HG03342 (cell line): ENCODE measurements at regions not wholly inside any gene's neighbourhood (a gene's known extent, or its start where the extent isn't known, plus 50 kb on each side); places are given as distances from the start of the nearest gene placed in this dataset.
"Not testable (repeated sequence)": the region's sequence is repeated elsewhere in the genome, so short reads cannot be mapped to it uniquely, and the experiment has no call there.

Source experiments
- ATAC-seq: cut with Tn5 transposase; IDR thresholded peaks from one replicate; pipeline ENCODE4 v1.9.1; 2021; ENCODE audit warnings: mild to moderate bottlenecking, moderate library complexity; ENCODE audit not compliant: unreplicated experiment

- ATAC-seq = no peak
Observed at GRCh38 chr17:73914536-73915274, 270.5 kb upstream of the SDK2 start.

GRCh38 chr17:73919033-73919432, 274.8 kb upstream of the SDK2 start:
- not testable (repeated sequence) for ATAC-seq

GRCh38 chr17:73921306-73921705, 277.1 kb upstream of the SDK2 start:
- no peak for ATAC-seq

- ATAC-seq = no peak
Observed at GRCh38 chr17:73924114-73924908, 279.2 kb upstream of the RPL38 start.

GRCh38 chr17:73924909-73925186, 278.6 kb upstream of the RPL38 start:
- no peak for ATAC-seq

- ATAC-seq = no peak
Observed at GRCh38 chr17:73929860-73930430, 273.5 kb upstream of the RPL38 start.

GRCh38 chr17:73932216-73932749, 271.2 kb upstream of the RPL38 start:
- ATAC-seq = no peak

- ATAC-seq = no peak
Observed at GRCh38 chr17:73933164-73933766, 270.2 kb upstream of the RPL38 start.

GRCh38 chr17:73933871-73934270, 269.6 kb upstream of the RPL38 start:
- no peak for ATAC-seq

- ATAC-seq = no peak
Observed at GRCh38 chr17:73934696-73935095, 268.8 kb upstream of the RPL38 start.

GRCh38 chr17:73936908-73937627, 266.4 kb upstream of the RPL38 start:
- no peak for ATAC-seq

GRCh38 chr17:73938706-73939105, 264.8 kb upstream of the RPL38 start:
- ATAC-seq = no peak

- ATAC-seq = no peak
Observed at GRCh38 chr17:73939806-73940205, 263.7 kb upstream of the RPL38 start.

GRCh38 chr17:73940511-73940910, 263.0 kb upstream of the RPL38 start:
- no peak for ATAC-seq

- ATAC-seq = no peak
Observed at GRCh38 chr17:73941919-73942530, 261.5 kb upstream of the RPL38 start.

GRCh38 chr17:73942703-73943415, 260.6 kb upstream of the RPL38 start:
- ATAC-seq = no peak

GRCh38 chr17:73943416-73944110, 259.9 kb upstream of the RPL38 start:
- ATAC-seq = no peak

GRCh38 chr17:73944366-73944765, 259.1 kb upstream of the RPL38 start:
- no peak for ATAC-seq

- no peak for ATAC-seq
Observed at GRCh38 chr17:73947281-73947965, 256.1 kb upstream of the RPL38 start.
